H1 (cell line): ENCODE measurements at regions not wholly inside any gene's neighbourhood (a gene's known extent, or its start where the extent isn't known, plus 50 kb on each side); places are given as distances from the start of the nearest gene placed in this dataset.

Source experiments
- CTCF ChIA-PET: fragments of 300-600 bp; sonication (Branson Sonifier 250); formaldehyde crosslinking; loops from one replicate; lab custom pipeline; 2021; ENCODE audit not compliant: partially characterized antibody; lab: Charles Lee
- POLR2A ChIA-PET: fragments of 300-600 bp; sonication (Branson Sonifier 250); formaldehyde crosslinking; loops from one replicate; lab custom pipeline; 2021; ENCODE audit warnings: inconsistent platforms; ENCODE audit not compliant: partially characterized antibody; lab: Charles Lee
- DNase-seq, 2 experiments: peaks; one replicate each; pipeline versions ENCODE4 v3.0.0 to v3.0.0-alpha.2; 2010 to 2022; ENCODE audit warnings: low spot score in 2 of 2, low read depth in 1 of 2, mixed read lengths in 1 of 2
- FAIRE-seq: peaks from 2 replicates; lab custom pipeline; 2011; peaks lifted over from hg19 to GRCh38; lab: Jason Lieb, UNC
- H2AFZ ChIP-seq: 2 replicates; pipeline ENCODE4 v1.8.1; 2012; ENCODE audit warnings: low read length, inconsistent platforms
- H2AK5ac ChIP-seq: 2 replicates; pipeline ENCODE4 v1.6.1; 2013; ENCODE audit warnings: low read depth, low read length
- H2BK120ac ChIP-seq: replicated peaks from 2 replicates; pipeline ENCODE3; 2013; ENCODE audit warnings: low read depth, low read length, inconsistent platforms
- H2BK12ac ChIP-seq: 2 replicates; pipeline ENCODE4 v1.6.1; 2013; ENCODE audit warnings: low read depth, low read length
- H2BK15ac ChIP-seq: 2 replicates; pipeline ENCODE4 v1.6.1; 2013; ENCODE audit warnings: low read length
- H2BK20ac ChIP-seq: 2 replicates; pipeline ENCODE4 v1.6.1; 2013; ENCODE audit warnings: low read length
- H2BK5ac ChIP-seq: 2 replicates; pipeline ENCODE4 v1.6.1; 2013; ENCODE audit warnings: low read depth, low read length
- H3K14ac ChIP-seq: 2 replicates; pipeline ENCODE4 v1.6.1; 2013; ENCODE audit warnings: inconsistent platforms; ENCODE audit not compliant: insufficient read length
- H3K18ac ChIP-seq: 2 replicates; pipeline ENCODE4 v1.6.1; 2013; ENCODE audit warnings: low read length; ENCODE audit errors: extremely low read depth
- H3K23ac ChIP-seq: 2 replicates; pipeline ENCODE4 v1.6.1; 2013; ENCODE audit warnings: inconsistent platforms; ENCODE audit not compliant: insufficient read length
- H3K23me2 ChIP-seq: 2 replicates; pipeline ENCODE4 v1.6.1; 2013; ENCODE audit warnings: low read depth, low read length
- H3K27ac ChIP-seq: 2 replicates; pipeline ENCODE4 v1.6.1; 2011; ENCODE audit warnings: low read depth, low read length, inconsistent platforms
- H3K27me3 ChIP-seq, 4 experiments: replicated peaks in 1 of 4; 1 replicate in 1 of 4; 2 replicates in 3 of 4; pipeline versions ENCODE4 v1.6.1 to v1.8.1; 2011 to 2013; ENCODE audit warnings: low read length in 3 of 4, mild to moderate bottlenecking in 3 of 4, inconsistent platforms in 2 of 4, mixed read lengths in 2 of 4, moderate library complexity in 1 of 4; ENCODE audit not compliant: control insufficient read depth in 3 of 4, insufficient read depth in 3 of 4; ENCODE audit errors: extremely low read depth in 1 of 4
- H3K36me3 ChIP-seq, 4 experiments: 2 replicates each; pipeline versions ENCODE4 v1.6.1 to v1.8.1; 2011 to 2013; ENCODE audit warnings: mild to moderate bottlenecking in 4 of 4, low read length in 3 of 4, moderate library complexity in 2 of 4, control low read depth in 1 of 4, inconsistent platforms in 1 of 4; ENCODE audit not compliant: insufficient read depth in 4 of 4, control insufficient read depth in 2 of 4
- H3K4ac ChIP-seq: replicated peaks from 2 replicates; pipeline ENCODE3; 2013; ENCODE audit warnings: low read length, low read depth, mixed read lengths, inconsistent platforms; ENCODE audit not compliant: insufficient read length
- H3K4me1 ChIP-seq, 4 experiments: replicated peaks in 1 of 4; 1 replicate in 1 of 4; 2 replicates in 3 of 4; pipeline versions ENCODE4 v1.6.1 to v1.8.1; 2011 to 2013; ENCODE audit warnings: low read length in 3 of 4, inconsistent platforms in 2 of 4, mixed read lengths in 1 of 4; ENCODE audit not compliant: insufficient read depth in 4 of 4, control insufficient read depth in 3 of 4
- H3K4me2 ChIP-seq, 2 experiments: 2 replicates each; pipeline versions ENCODE4 v1.6.1 to v1.8.1; 2011 to 2013; ENCODE audit warnings: low read depth in 2 of 2, low read length in 2 of 2, control low read depth in 1 of 2, inconsistent platforms in 1 of 2, mild to moderate bottlenecking in 1 of 2; ENCODE audit not compliant: insufficient read depth in 1 of 2
- H3K4me3 ChIP-seq, 4 experiments: fragments of 200-600, 300-600 bp in 1 of 4; sonication (generic), shearing (Covaris generic), sonication (Bioruptor Twin) in 1 of 4; 2 replicates each; pipeline versions ENCODE4 v1.5.1 to v1.8.1; 2011 to 2016; ENCODE audit warnings: low read length in 4 of 4, low read depth in 3 of 4, control low read depth in 2 of 4, inconsistent platforms in 2 of 4, mild to moderate bottlenecking in 2 of 4, mixed read lengths in 1 of 4, moderate library complexity in 1 of 4; ENCODE audit not compliant: insufficient read depth in 2 of 4; ENCODE audit errors: extremely low read depth in 1 of 4
- H3K56ac ChIP-seq: replicated peaks from 2 replicates; pipeline ENCODE3; 2013; ENCODE audit warnings: low read depth, mild to moderate bottlenecking, mixed read lengths, low read length, inconsistent platforms; ENCODE audit not compliant: insufficient read length
- H3K79me1 ChIP-seq: 2 replicates; pipeline ENCODE4 v1.6.1; 2013; ENCODE audit warnings: low read depth, low read length, control low read depth
- H3K79me2 ChIP-seq, 2 experiments: 2 replicates each; pipeline versions ENCODE4 v1.6.1 to v1.8.1; 2012 to 2013; ENCODE audit warnings: low read length in 2 of 2, mild to moderate bottlenecking in 2 of 2, inconsistent platforms in 1 of 2; ENCODE audit not compliant: insufficient read depth in 2 of 2, control insufficient read depth in 1 of 2
- H3K9ac ChIP-seq, 4 experiments: replicated peaks in 1 of 4; 1 replicate in 1 of 4; 2 replicates in 3 of 4; pipeline versions ENCODE4 v1.6.1 to v1.8.1; 2011 to 2013; ENCODE audit warnings: low read depth in 3 of 4, low read length in 3 of 4, control low read depth in 2 of 4, mild to moderate bottlenecking in 2 of 4, moderate library complexity in 2 of 4, inconsistent platforms in 1 of 4; ENCODE audit errors: extremely low read depth in 1 of 4
- H3K9me3 ChIP-seq, 2 experiments: 2 replicates each; pipeline versions ENCODE4 v1.6.1 to v1.8.1; 2012 to 2013; ENCODE audit warnings: mild to moderate bottlenecking in 2 of 2, moderate library complexity in 2 of 2, control low read depth in 1 of 2, inconsistent platforms in 1 of 2, low read depth in 1 of 2, low read length in 1 of 2, mixed read lengths in 1 of 2; ENCODE audit not compliant: insufficient read depth in 2 of 2
- H4K20me1 ChIP-seq, 2 experiments: replicated peaks in 1 of 2; 2 replicates each; pipeline versions ENCODE3 to v1.8.1; 2011 to 2013; ENCODE audit warnings: inconsistent platforms in 2 of 2, low read length in 2 of 2, mild to moderate bottlenecking in 1 of 2; ENCODE audit not compliant: insufficient read depth in 2 of 2, control insufficient read depth in 1 of 2
- H4K5ac ChIP-seq: 2 replicates; pipeline ENCODE4 v1.6.1; 2013; ENCODE audit warnings: low read length, low read depth, mixed read lengths, inconsistent platforms; ENCODE audit not compliant: insufficient read length
- H4K8ac ChIP-seq: 2 replicates; pipeline ENCODE4 v1.8.0; 2013; ENCODE audit warnings: mild to moderate bottlenecking, moderate library complexity, low read length, inconsistent platforms; ENCODE audit not compliant: insufficient read depth; ENCODE audit errors: extremely low read depth
- H4K91ac ChIP-seq: replicated peaks from 2 replicates; pipeline ENCODE3; 2013; ENCODE audit warnings: low read length, mixed read lengths, inconsistent platforms; ENCODE audit not compliant: insufficient read length
- BCL11A ChIP-seq, 2 experiments: IDR thresholded peaks; one replicate each; pipeline ENCODE4 v1.6.1; 2011; ENCODE audit warnings: low read depth in 2 of 2, low read length in 2 of 2, mild to moderate bottlenecking in 2 of 2
- CBX5 ChIP-seq: fragments of 300-800, 300-1000 bp; sonication (generic); IDR thresholded peaks from 2 replicates; pipeline ENCODE4 v1.7.1; 2016; ENCODE audit warnings: antibody characterized with exemption, low read length, low read depth
- CHD1 ChIP-seq: IDR thresholded peaks from 2 replicates; pipeline ENCODE4 v1.6.1; 2012; ENCODE audit warnings: low read depth, low read length, improper control_type of control experiment
- CHD2 ChIP-seq: IDR thresholded peaks from 2 replicates; pipeline ENCODE4 v1.6.1; 2012; ENCODE audit warnings: low read length, improper control_type of control experiment
- EGR1 ChIP-seq: IDR thresholded peaks from 2 replicates; pipeline ENCODE4 v1.6.1; 2011; ENCODE audit warnings: low read depth, low read length, borderline replicate concordance
- GABPA ChIP-seq: IDR thresholded peaks from 2 replicates; pipeline ENCODE4 v1.6.1; 2011; ENCODE audit warnings: mild to moderate bottlenecking, low read length, moderate library complexity, borderline replicate concordance; ENCODE audit not compliant: insufficient read depth
- KDM1A ChIP-seq: fragments of 200-600, 300-600 bp; sonication (generic); IDR thresholded peaks from 2 replicates; pipeline ENCODE4 v1.7.1; 2016; ENCODE audit warnings: mild to moderate bottlenecking, low read length, borderline replicate concordance
- NRF1 ChIP-seq: IDR thresholded peaks from 2 replicates; pipeline ENCODE4 v1.6.1; 2011; ENCODE audit warnings: mild to moderate bottlenecking, low read depth, low read length, improper control_type of control experiment
- POLR2A ChIP-seq, 2 experiments: IDR thresholded peaks; 1 replicate in 1 of 2; 2 replicates in 1 of 2; pipeline ENCODE4 v1.6.1; 2011; ENCODE audit warnings: low read depth in 2 of 2, low read length in 2 of 2, mild to moderate bottlenecking in 2 of 2; ENCODE audit errors: control extremely low read depth in 1 of 2
- POU5F1 ChIP-seq: IDR thresholded peaks from 2 replicates; pipeline ENCODE4 v1.6.1; 2011; ENCODE audit warnings: low read depth, mild to moderate bottlenecking, low read length, moderate library complexity
- SP2 ChIP-seq: IDR thresholded peaks from 2 replicates; pipeline ENCODE4 v1.6.1; 2012; ENCODE audit warnings: mild to moderate bottlenecking, low read length, inconsistent platforms
- WGBS, 2 experiments: shearing (Covaris generic) in 1 of 2; methylation state at CpG; one replicate each; pipeline versions ENCODE4 v1.1.6 to v1.1.7; 2013 to 2015; ENCODE audit warnings: low lambda C conversion rate in 2 of 2, mixed read lengths in 2 of 2, inconsistent platforms in 1 of 2, low coverage in 1 of 2, missing lambda C conversion rate in 1 of 2; ENCODE audit not compliant: insufficient replicate concordance in 2 of 2, insufficient coverage in 1 of 2, insufficient read length in 1 of 2; ENCODE audit errors: extremely low coverage in 1 of 2, missing lambda C conversion rate in 1 of 2; 5-methylcytosine and 5-hydroxymethylcytosine counted together
- TF ChIP-seq, protein P1 (sequence below): IDR thresholded peaks from 2 replicates; pipeline ENCODE4 v1.6.1; 2012; ENCODE audit warnings: inconsistent platforms

- POLR2A ChIA-PET: no interaction called here
- Histone ChIP-seq H3K56ac (no peak overlapping the region), H3K14ac (no peak overlapping the region), H3K9ac (no peak overlapping the region), H2BK15ac (no peak overlapping the region), H3K79me1 (no peaks in the 10 kb centered on the region), H3K4me2 (no peak overlapping the region), H3K4ac (no peak overlapping the region), H2AFZ (no peak overlapping the region), H2BK120ac (no peak overlapping the region), H3K36me3 (no peaks in the 10 kb centered on the region), H4K5ac (no peak overlapping the region), H3K18ac (no peak overlapping the region), H3K27me3 (no peaks in the 10 kb centered on the region), H4K8ac (no peak overlapping the region), H3K23ac (no peak overlapping the region), H4K91ac (no peak overlapping the region), H3K23me2 (no peaks in the 10 kb centered on the region), H3K4me3 (no peak overlapping the region), H3K27ac (no peak overlapping the region), H2AK5ac (no peak overlapping the region), H3K9me3 (no peaks in the 10 kb centered on the region), H2BK20ac (no peak overlapping the region), H2BK12ac (no peak overlapping the region), H2BK5ac (no peak overlapping the region), H4K20me1 (no peaks in the 10 kb centered on the region), H3K79me2 (no peaks in the 10 kb centered on the region), H3K4me1 (no peaks in the 10 kb centered on the region; a peak in 1 of 7 replicates)
- CTCF ChIA-PET: no interaction called here
- WGBS, 2 experiments: 76% methylated on average over 1 of the region's 1 CpG; no CpG with 5 or more reads in 1 of the 2 experiments
- FAIRE-seq (no peak), DNase-seq (no peak)
- TF ChIP-seq CBX5 (no peak), POU5F1 (no peak), POLR2A (IDR thresholded peaks at IDR 0.05; ENCODE audit: control extremely low read depth in 1 of 2, low read depth in 2 of 2, low read length in 2 of 2) (no peak), SP2 (no peak), NRF1 (no peak), CHD1 (no peak), BCL11A (IDR thresholded peaks at IDR 0.05; ENCODE audit: low read depth in 2 of 2, low read length in 2 of 2) (no peak), GABPA (no peak), KDM1A (no peak), CHD2 (no peak), EGR1 (no peak)
- TF ChIP-seq, protein P1, sequence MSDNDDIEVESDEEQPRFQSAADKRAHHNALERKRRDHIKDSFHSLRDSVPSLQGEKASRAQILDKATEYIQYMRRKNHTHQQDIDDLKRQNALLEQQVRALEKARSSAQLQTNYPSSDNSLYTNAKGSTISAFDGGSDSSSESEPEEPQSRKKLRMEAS: no peak
Measured at GRCh38 chr7:120030876-120031275, 242.1 kb upstream of the KCND2 start.
